Neural cell (in vitro differentiated cells): ENCODE measurements at regions not wholly inside any gene's neighbourhood (a gene's known extent, or its start where the extent isn't known, plus 50 kb on each side); places are given as distances from the start of the nearest gene placed in this dataset.

ENCODE experiments used
- CTCF ChIP-seq: fragments of 450-650 bp; IDR thresholded peaks from 2 replicates; pipeline ENCODE4 v1.5.1; 2014; ENCODE audit warnings: antibody characterized with exemption, mild to moderate bottlenecking, moderate library complexity; ENCODE audit not compliant: poor library complexity, severe bottlenecking
- EP300 ChIP-seq: fragments of 450-650 bp; conservative IDR thresholded peaks from 2 replicates; pipeline ENCODE4 v1.6.1; 2014; ENCODE audit warnings: antibody characterized with exemption, mild to moderate bottlenecking, moderate library complexity; ENCODE audit not compliant: poor library complexity, severe bottlenecking
- EZH2 ChIP-seq: fragments of 200-600, 300-800 bp; shearing (Covaris generic), sonication (generic); IDR thresholded peaks from 2 replicates; pipeline ENCODE4 v1.6.1; 2014; ENCODE audit warnings: antibody characterized with exemption, low read length, borderline replicate concordance, mild to moderate bottlenecking; ENCODE audit not compliant: insufficient read depth, poor library complexity, severe bottlenecking
- MXI1 ChIP-seq: fragments of 450-650 bp; conservative IDR thresholded peaks from 2 replicates; pipeline ENCODE4 v1.6.1; 2014; ENCODE audit warnings: antibody characterized with exemption, mild to moderate bottlenecking; ENCODE audit not compliant: poor library complexity, severe bottlenecking
- POLR2AphosphoS5 ChIP-seq: IDR thresholded peaks from 2 replicates; pipeline ENCODE4 v1.6.1; 2012
- RAD21 ChIP-seq: fragments of 450-650 bp; conservative IDR thresholded peaks from 2 replicates; pipeline ENCODE4 v1.6.1; 2014; ENCODE audit warnings: antibody characterized with exemption, mild to moderate bottlenecking, moderate library complexity
- REST ChIP-seq: IDR thresholded peaks from 2 replicates; pipeline ENCODE4 v1.6.1; 2012; ENCODE audit warnings: borderline replicate concordance
- TAF1 ChIP-seq: IDR thresholded peaks from 2 replicates; pipeline ENCODE4 v1.6.1; 2012; ENCODE audit warnings: low read depth

- TF ChIP-seq EZH2, result no peak
- TF ChIP-seq CTCF, result no peak
- TF ChIP-seq REST, result no peak
- TF ChIP-seq RAD21, result no peak
- TF ChIP-seq POLR2AphosphoS5, result no peak
- no peak for TF ChIP-seq EP300
- no peak for TF ChIP-seq MXI1
- TF ChIP-seq TAF1, result no peak
Measured at GRCh38 chr4:84041426-84041825, 457.7 kb downstream of the NKX6-1 start.
